HCT116 (cell line): ENCODE measurements at regions not wholly inside any gene's neighbourhood (a gene's known extent, or its start where the extent isn't known, plus 50 kb on each side); places are given as distances from the start of the nearest gene placed in this dataset.

Experiments
- ATAC-seq: fragments of 200-7000 bp; cut with Tn5 transposase; 2 replicates; pipeline ENCODE4 v1.9.1; 2020; ENCODE audit warnings: mild to moderate bottlenecking, moderate library complexity
- BruUV-seq: library from RNA; stranded (reverse); fragments of 400-500 nt; replicated peaks from 2 replicates; lab custom pipeline; 2021; lab: Mats Ljungman, UMichigan
- CTCF ChIA-PET: fragments of 300-600 bp; sonication (Branson Sonifier 250); formaldehyde crosslinking; loops from one replicate; lab custom pipeline; 2021; ENCODE audit warnings: antibody characterized with exemption; lab: Charles Lee
- POLR2A ChIA-PET: fragments of 300-600, 350-600 bp; sonication (Branson Sonifier 250); formaldehyde crosslinking; loops from one replicate; lab custom pipeline; 2021; ENCODE audit warnings: antibody characterized with exemption; lab: Charles Lee
- RAD21 ChIA-PET, 2 experiments: fragments of 300-600 bp; sonication (Branson Sonifier 250); formaldehyde crosslinking; loops; one replicate each; lab custom pipeline; 2023; ENCODE audit warnings: low total read pairs in 2 of 2; ENCODE audit not compliant: uncharacterized antibody in 2 of 2, unreplicated experiment in 2 of 2, low non-redundant PET in 1 of 2; lab: Charles Lee
- DNase-seq: peaks from one replicate; pipeline ENCODE4 v3.0.0-alpha.2; 2010; ENCODE audit warnings: low read depth, low spot score
- H2AFZ ChIP-seq: fragments of 200-600 bp; shearing (Covaris generic), sonication (generic); 2 replicates; pipeline ENCODE4 v1.6.1; 2017; ENCODE audit warnings: low read depth, mixed run types, mixed read lengths, antibody characterized with exemption, low read length; ENCODE audit not compliant: poor library complexity, severe bottlenecking
- H3K27ac ChIP-seq: 2 replicates; pipeline ENCODE4 v1.5.1; 2012; ENCODE audit warnings: low read depth, low read length
- H3K27me3 ChIP-seq: fragments of 200-600 bp; sonication (generic); 2 replicates; pipeline ENCODE4 v1.6.1; 2016; ENCODE audit warnings: mixed run types, low read length, mixed read lengths; ENCODE audit not compliant: insufficient read depth
- H3K36me3 ChIP-seq, 2 experiments: fragments of 200-500 bp in 1 of 2; fragments of 200-600 bp in 1 of 2; sonication (Bioruptor generic) in 1 of 2; sonication (generic) in 1 of 2; 2 replicates each; pipeline versions ENCODE4 v1.5.1 to v1.6.1; 2014 to 2016; ENCODE audit warnings: low read length in 2 of 2, inconsistent platforms in 1 of 2, mixed read lengths in 1 of 2, mixed run types in 1 of 2; ENCODE audit not compliant: insufficient read depth in 2 of 2, control insufficient read depth in 1 of 2
- H3K4me1 ChIP-seq, 2 experiments: fragments of 200-600 bp in 1 of 2; sonication (generic) in 1 of 2; 2 replicates each; pipeline versions ENCODE4 v1.5.1 to v1.6.1; 2012 to 2017; ENCODE audit warnings: low read length in 2 of 2, inconsistent platforms in 1 of 2, mild to moderate bottlenecking in 1 of 2, mixed read lengths in 1 of 2, mixed run types in 1 of 2, moderate library complexity in 1 of 2; ENCODE audit not compliant: insufficient read depth in 2 of 2, control insufficient read depth in 1 of 2
- H3K4me2 ChIP-seq: fragments of 200-600 bp; sonication (generic); 2 replicates; pipeline ENCODE4 v1.6.1; 2017; ENCODE audit warnings: mixed run types, low read length, mixed read lengths
- H3K4me3 ChIP-seq, 2 experiments: fragments of 200-600 bp in 1 of 2; sonication (generic) in 1 of 2; replicated peaks in 1 of 2; 2 replicates each; pipeline ENCODE4 v1.5.1; 2011 to 2016; ENCODE audit warnings: low read length in 2 of 2, control low read depth in 1 of 2, low read depth in 1 of 2, mild to moderate bottlenecking in 1 of 2, mixed read lengths in 1 of 2, mixed run types in 1 of 2
- H3K79me2 ChIP-seq: fragments of 200-600 bp; sonication (generic); 2 replicates; pipeline ENCODE4 v1.6.1; 2017; ENCODE audit warnings: mild to moderate bottlenecking, mixed run types, low read length, moderate library complexity, mixed read lengths; ENCODE audit not compliant: insufficient read depth
- H3K9ac ChIP-seq: fragments of 200-600 bp; sonication (generic); 2 replicates; pipeline ENCODE4 v1.6.1; 2016; ENCODE audit warnings: low read length, mixed read lengths
- H3K9me2 ChIP-seq: fragments of 200-600 bp; sonication (generic), shearing (Covaris generic); 2 replicates; pipeline ENCODE4 v1.6.1; 2017; ENCODE audit warnings: mixed run types, mild to moderate bottlenecking, moderate library complexity; ENCODE audit not compliant: insufficient read depth
- H3K9me3 ChIP-seq, 2 experiments: fragments of 200-500 bp in 1 of 2; fragments of 200-600 bp in 1 of 2; sonication (Bioruptor generic) in 1 of 2; sonication (generic) in 1 of 2; 2 replicates each; pipeline ENCODE4 v1.6.1; 2014 to 2017; ENCODE audit warnings: low read length in 2 of 2, mixed read lengths in 2 of 2, inconsistent platforms in 1 of 2, low read depth in 1 of 2, mild to moderate bottlenecking in 1 of 2, mixed run types in 1 of 2, moderate library complexity in 1 of 2; ENCODE audit not compliant: control insufficient read depth in 1 of 2, insufficient read depth in 1 of 2
- H4K20me1 ChIP-seq: fragments of 200-600 bp; sonication (generic), shearing (Covaris generic); 2 replicates; pipeline ENCODE4 v1.6.1; 2017; ENCODE audit warnings: mixed run types, mild to moderate bottlenecking, moderate library complexity; ENCODE audit not compliant: insufficient read depth
- CBX3 ChIP-seq: IDR thresholded peaks from 2 replicates; pipeline ENCODE4 v1.6.1; 2012; ENCODE audit warnings: low read depth
- ELF1 ChIP-seq: IDR thresholded peaks from 2 replicates; pipeline ENCODE4 v1.6.1; 2012; ENCODE audit warnings: low read depth, borderline replicate concordance
- EZH2 ChIP-seq: fragments of 200-600 bp; sonication (generic); IDR thresholded peaks from 2 replicates; pipeline ENCODE4 v1.6.1; 2017; ENCODE audit warnings: antibody characterized with exemption, mixed run types
- EZH2phosphoT487 ChIP-seq: fragments of 200-600 bp; IDR thresholded peaks from 2 replicates; pipeline ENCODE4 v1.6.1; 2018; ENCODE audit warnings: antibody characterized with exemption, borderline replicate concordance
- FOSL1 ChIP-seq: IDR thresholded peaks from 2 replicates; pipeline ENCODE4 v1.6.1; 2012; ENCODE audit warnings: low read depth
- JUND ChIP-seq: IDR thresholded peaks from 2 replicates; pipeline ENCODE4 v1.6.1; 2012
- POLR2A ChIP-seq: IDR thresholded peaks from 2 replicates; pipeline ENCODE4 v1.7.0; 2011; ENCODE audit warnings: borderline replicate concordance; ENCODE audit not compliant: insufficient read depth, insufficient read length; ENCODE audit errors: extremely low read depth
- RAD21 ChIP-seq: IDR thresholded peaks from 2 replicates; pipeline ENCODE4 v1.6.1; 2012; ENCODE audit warnings: low read depth, mild to moderate bottlenecking
- SIN3A ChIP-seq: IDR thresholded peaks from 2 replicates; pipeline ENCODE4 v1.6.1; 2012; ENCODE audit warnings: low read depth
- SP1 ChIP-seq: IDR thresholded peaks from 2 replicates; pipeline ENCODE4 v1.6.1; 2012; ENCODE audit warnings: low read depth
- SRF ChIP-seq: IDR thresholded peaks from 2 replicates; pipeline ENCODE4 v1.6.1; 2012; ENCODE audit warnings: low read depth
- TCF7L2 ChIP-seq: IDR thresholded peaks from 2 replicates; pipeline ENCODE4 v1.7.0; 2011; ENCODE audit warnings: borderline replicate concordance, inconsistent platforms; ENCODE audit not compliant: insufficient read depth, insufficient read length; ENCODE audit errors: extremely low read depth
- YY1 ChIP-seq: IDR thresholded peaks from 2 replicates; pipeline ENCODE4 v1.6.1; 2011; ENCODE audit warnings: low read length, low read depth, moderate library complexity, mild to moderate bottlenecking; ENCODE audit not compliant: insufficient replicate concordance; ENCODE audit errors: extremely low read depth
- ZFX ChIP-seq: fragments of 450-650 bp; IDR thresholded peaks from 2 replicates; pipeline ENCODE4 v1.6.1; 2017
- intact Hi-C: fragments of 100-400 bp; cut with micrococcal nuclease; formaldehyde crosslinking; loops from 2 replicates; pipeline ENCODE4 v1.10.0; 2022
- TF ChIP-seq, protein P1 (sequence below): IDR thresholded peaks from 2 replicates; pipeline ENCODE4 v1.6.1; 2012
- TF ChIP-seq, protein P2 (sequence below): IDR thresholded peaks from 2 replicates; pipeline ENCODE4 v1.6.1; 2011; ENCODE audit warnings: mild to moderate bottlenecking, low read length, moderate library complexity; ENCODE audit not compliant: insufficient replicate concordance; ENCODE audit errors: extremely low read depth

DNA sequence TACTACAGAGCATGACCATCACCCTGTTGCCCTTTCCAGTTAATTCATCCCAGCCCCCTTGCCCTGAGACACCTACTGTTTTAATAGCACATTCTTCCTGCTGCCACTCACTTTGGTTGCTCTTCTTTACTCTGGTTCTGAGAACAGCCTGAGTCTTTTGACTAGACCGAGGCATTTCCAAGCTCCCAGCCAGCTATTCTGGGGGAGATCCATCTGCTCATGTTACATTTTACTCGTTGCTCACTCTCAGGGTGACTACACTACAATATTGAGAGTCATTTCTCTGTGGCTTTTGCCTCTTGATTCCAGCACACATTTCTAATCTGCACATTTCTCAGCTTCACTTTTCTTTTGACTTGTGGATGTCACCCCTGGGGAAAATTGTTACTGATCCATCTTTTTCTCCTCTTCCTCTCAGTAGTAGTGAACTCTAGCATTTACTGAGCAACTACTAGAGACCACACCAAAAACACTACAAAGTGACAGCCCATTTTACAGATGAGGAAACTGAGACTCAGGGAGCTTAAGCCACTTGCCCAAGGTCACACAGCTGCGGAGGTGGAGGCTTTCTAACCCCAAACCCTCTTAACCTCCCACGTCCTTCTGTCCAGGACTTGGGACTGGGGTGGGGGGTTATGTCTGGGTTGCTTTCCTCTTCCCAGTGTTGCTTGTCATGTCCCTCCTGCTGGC is 117.8 kb downstream of the C11orf91 start:
- H3K36me3 ChIP-seq, result no peaks in the 10 kb centered on the region
- no peaks in the 10 kb centered on the region; the same call in 1 of the 2 replicates for H3K27me3 ChIP-seq
- H3K4me3 ChIP-seq, result no peak overlapping the region
- no peak overlapping the region for H2AFZ ChIP-seq
- RAD21 ChIA-PET, result no interaction called here
- ATAC-seq (no peak), DNase-seq (no peak)
- no peak overlapping the region for H3K9ac ChIP-seq
- no TSS peak for BruUV-seq
- CTCF ChIA-PET, result no interaction called here
- H4K20me1 ChIP-seq, result no peaks in the 10 kb centered on the region
- H3K9me2 ChIP-seq, result no peaks in the 10 kb centered on the region
- no peaks in the 10 kb centered on the region for H3K9me3 ChIP-seq
- H3K4me2 ChIP-seq, result no peak overlapping the region
- no peak overlapping the region for H3K27ac ChIP-seq
- H3K79me2 ChIP-seq, result no peaks in the 10 kb centered on the region
- intact Hi-C loops, result no loop called here
- POLR2A ChIA-PET, result no interaction called here
- TF ChIP-seq YY1, result no peak
- TF ChIP-seq SIN3A, result no peak
- TF ChIP-seq RAD21, result no peak
- TF ChIP-seq, protein P1, sequence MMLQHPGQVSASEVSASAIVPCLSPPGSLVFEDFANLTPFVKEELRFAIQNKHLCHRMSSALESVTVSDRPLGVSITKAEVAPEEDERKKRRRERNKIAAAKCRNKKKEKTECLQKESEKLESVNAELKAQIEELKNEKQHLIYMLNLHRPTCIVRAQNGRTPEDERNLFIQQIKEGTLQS, result no peak
- TF ChIP-seq EZH2, result no peak
- no peak for TF ChIP-seq JUND
- TF ChIP-seq, protein P2, sequence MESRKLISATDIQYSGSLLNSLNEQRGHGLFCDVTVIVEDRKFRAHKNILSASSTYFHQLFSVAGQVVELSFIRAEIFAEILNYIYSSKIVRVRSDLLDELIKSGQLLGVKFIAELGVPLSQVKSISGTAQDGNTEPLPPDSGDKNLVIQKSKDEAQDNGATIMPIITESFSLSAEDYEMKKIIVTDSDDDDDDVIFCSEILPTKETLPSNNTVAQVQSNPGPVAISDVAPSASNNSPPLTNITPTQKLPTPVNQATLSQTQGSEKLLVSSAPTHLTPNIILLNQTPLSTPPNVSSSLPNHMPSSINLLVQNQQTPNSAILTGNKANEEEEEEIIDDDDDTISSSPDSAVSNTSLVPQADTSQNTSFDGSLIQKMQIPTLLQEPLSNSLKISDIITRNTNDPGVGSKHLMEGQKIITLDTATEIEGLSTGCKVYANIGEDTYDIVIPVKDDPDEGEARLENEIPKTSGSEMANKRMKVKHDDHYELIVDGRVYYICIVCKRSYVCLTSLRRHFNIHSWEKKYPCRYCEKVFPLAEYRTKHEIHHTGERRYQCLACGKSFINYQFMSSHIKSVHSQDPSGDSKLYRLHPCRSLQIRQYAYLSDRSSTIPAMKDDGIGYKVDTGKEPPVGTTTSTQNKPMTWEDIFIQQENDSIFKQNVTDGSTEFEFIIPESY, result no peak
- no peak for TF ChIP-seq FOSL1
- TF ChIP-seq SP1, result no peak
- no peak for TF ChIP-seq ELF1
- TF ChIP-seq CBX3, result no peak
- TF ChIP-seq ZFX, result no peak
- TF ChIP-seq TCF7L2, result no peak
- no peak for TF ChIP-seq SRF
- no peak for TF ChIP-seq EZH2phosphoT487
- no peak for TF ChIP-seq POLR2A
- no peaks in the 10 kb centered on the region for H3K4me1 ChIP-seq
